Peyer's patch (tissue), 4 donors: ENCODE measurements at regions not wholly inside any gene's neighbourhood (a gene's known extent, or its start where the extent isn't known, plus 50 kb on each side); places are given as distances from the start of the nearest gene placed in this dataset.

Experiments used
- DNase-seq, 3 donors: peaks; one replicate each; pipeline ENCODE4 v3.0.0-alpha.2; 2017 to 2019
- H3K27ac ChIP-seq, 4 donors: fragments of 200-600 bp; sonication (generic); one replicate each; pipeline ENCODE4 v1.5.1; 2016 to 2019
- H3K27me3 ChIP-seq, 2 donors: fragments of 200-600 bp; sonication (generic); one replicate each; pipeline ENCODE4 v1.5.1; 2019
- H3K36me3 ChIP-seq, 3 donors: fragments of 200-600 bp; sonication (generic); one replicate each; pipeline ENCODE4 v1.5.1; 2016 to 2019
- H3K4me1 ChIP-seq, 4 donors: fragments of 200-600 bp; sonication (generic); one replicate each; pipeline ENCODE4 v1.5.1; 2016 to 2019
- H3K4me3 ChIP-seq, 4 donors: fragments of 200-600 bp; sonication (generic); 1 replicate in 3 of 4; 2 replicates in 1 of 4; pipeline ENCODE4 v1.5.1; 2016 to 2019; ENCODE audit warnings: mild to moderate bottlenecking in 1 of 4
- H3K9me3 ChIP-seq, 4 donors: fragments of 200-600 bp; sonication (generic); one replicate each; pipeline ENCODE4 v1.5.1; 2016 to 2019; ENCODE audit warnings: mild to moderate bottlenecking in 1 of 4
- POLR2A ChIP-seq, 2 donors: fragments of 450-650 bp; IDR thresholded peaks; one replicate each; pipeline ENCODE4 v1.5.1; 2017; ENCODE audit warnings: antibody characterized with exemption in 2 of 2, mild to moderate bottlenecking in 2 of 2, moderate library complexity in 2 of 2
- TF ChIP-seq, protein P1 (sequence below), 6 experiments: fragments of 450-650 bp in 4 of 6; fragments of 200-600 bp in 2 of 6; sonication (generic) in 1 of 6; IDR thresholded peaks; one replicate each; pipeline ENCODE4 v1.5.1; 2017 to 2019; ENCODE audit warnings: antibody characterized with exemption in 6 of 6, mild to moderate bottlenecking in 3 of 6, moderate library complexity in 1 of 6

- Histone ChIP-seq H3K4me3 (no peak overlapping the region), H3K27ac (no peak overlapping the region), H3K36me3 (no peaks in the 10 kb centered on the region), H3K27me3 (no peaks in the 10 kb centered on the region), H3K4me1 (no peaks in the 10 kb centered on the region), H3K9me3 (no peaks in the 10 kb centered on the region)
- DNase-seq, result no peak
- TF ChIP-seq, protein P1, sequence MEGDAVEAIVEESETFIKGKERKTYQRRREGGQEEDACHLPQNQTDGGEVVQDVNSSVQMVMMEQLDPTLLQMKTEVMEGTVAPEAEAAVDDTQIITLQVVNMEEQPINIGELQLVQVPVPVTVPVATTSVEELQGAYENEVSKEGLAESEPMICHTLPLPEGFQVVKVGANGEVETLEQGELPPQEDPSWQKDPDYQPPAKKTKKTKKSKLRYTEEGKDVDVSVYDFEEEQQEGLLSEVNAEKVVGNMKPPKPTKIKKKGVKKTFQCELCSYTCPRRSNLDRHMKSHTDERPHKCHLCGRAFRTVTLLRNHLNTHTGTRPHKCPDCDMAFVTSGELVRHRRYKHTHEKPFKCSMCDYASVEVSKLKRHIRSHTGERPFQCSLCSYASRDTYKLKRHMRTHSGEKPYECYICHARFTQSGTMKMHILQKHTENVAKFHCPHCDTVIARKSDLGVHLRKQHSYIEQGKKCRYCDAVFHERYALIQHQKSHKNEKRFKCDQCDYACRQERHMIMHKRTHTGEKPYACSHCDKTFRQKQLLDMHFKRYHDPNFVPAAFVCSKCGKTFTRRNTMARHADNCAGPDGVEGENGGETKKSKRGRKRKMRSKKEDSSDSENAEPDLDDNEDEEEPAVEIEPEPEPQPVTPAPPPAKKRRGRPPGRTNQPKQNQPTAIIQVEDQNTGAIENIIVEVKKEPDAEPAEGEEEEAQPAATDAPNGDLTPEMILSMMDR (IDR thresholded peaks at IDR 0.05), result no peak
- no peak for TF ChIP-seq POLR2A (IDR thresholded peaks at IDR 0.05)
These were observed 128.4 kb downstream of the LINC00237 start for GRCh38 chr20:20977786-20978185.

DNA sequence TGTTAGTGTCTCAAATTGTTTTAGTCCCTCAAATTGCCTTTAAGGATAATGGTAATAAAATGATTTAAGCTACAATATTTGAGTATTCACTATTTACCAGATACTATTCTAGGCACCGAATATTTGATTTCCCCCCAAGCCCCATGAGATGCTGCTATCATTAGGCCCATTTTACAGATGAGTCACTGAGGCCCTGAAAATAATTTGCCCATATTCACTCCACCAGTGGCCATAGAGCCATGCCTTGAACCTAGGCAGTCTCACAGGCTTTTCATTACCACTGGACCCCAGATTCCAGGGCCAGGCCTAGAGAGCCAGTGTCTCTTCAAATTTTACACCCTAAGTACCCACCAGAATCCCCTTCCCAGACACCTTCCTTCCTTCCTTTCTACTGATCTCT, 133.7 kb downstream of the LINC00237 start:
- Histone ChIP-seq H3K27me3 (no peaks in the 10 kb centered on the region), H3K36me3 (no peaks in the 10 kb centered on the region), H3K4me1 (no peaks in the 10 kb centered on the region), H3K4me3 (no peak overlapping the region), H3K9me3 (no peaks in the 10 kb centered on the region), H3K27ac (no peak overlapping the region)
- no peak for DNase-seq
- no peak for TF ChIP-seq POLR2A (IDR thresholded peaks at IDR 0.05)
- TF ChIP-seq, protein P1 (IDR thresholded peaks at IDR 0.05), result no peak

- no peaks in the 10 kb centered on the region for H3K9me3 ChIP-seq
- no peak for TF ChIP-seq POLR2A (IDR thresholded peaks at IDR 0.05)
- TF ChIP-seq, protein P1 (IDR thresholded peaks at IDR 0.05), result no peak
- DNase-seq, result no peak
- no peak overlapping the region for H3K4me3 ChIP-seq
- H3K27ac ChIP-seq, result no peak overlapping the region
- no peaks in the 10 kb centered on the region for H3K27me3 ChIP-seq
- no peaks in the 10 kb centered on the region for H3K4me1 ChIP-seq
- no peaks in the 10 kb centered on the region for H3K36me3 ChIP-seq
These were observed 134.3 kb downstream of the LINC00237 start for GRCh38 chr20:20971810-20972209.

GRCh38 chr20:20970841-20971240, 135.3 kb downstream of the LINC00237 start:
- no peaks in the 10 kb centered on the region for H3K4me1 ChIP-seq
- no peak overlapping the region for H3K4me3 ChIP-seq
- H3K27ac ChIP-seq, result no peak overlapping the region
- no peaks in the 10 kb centered on the region for H3K36me3 ChIP-seq
- DNase-seq, result no peak
- no peaks in the 10 kb centered on the region for H3K27me3 ChIP-seq
- H3K9me3 ChIP-seq, result no peaks in the 10 kb centered on the region
- TF ChIP-seq, protein P1 (IDR thresholded peaks at IDR 0.05), result no peak
- no peak for TF ChIP-seq POLR2A (IDR thresholded peaks at IDR 0.05)

DNA sequence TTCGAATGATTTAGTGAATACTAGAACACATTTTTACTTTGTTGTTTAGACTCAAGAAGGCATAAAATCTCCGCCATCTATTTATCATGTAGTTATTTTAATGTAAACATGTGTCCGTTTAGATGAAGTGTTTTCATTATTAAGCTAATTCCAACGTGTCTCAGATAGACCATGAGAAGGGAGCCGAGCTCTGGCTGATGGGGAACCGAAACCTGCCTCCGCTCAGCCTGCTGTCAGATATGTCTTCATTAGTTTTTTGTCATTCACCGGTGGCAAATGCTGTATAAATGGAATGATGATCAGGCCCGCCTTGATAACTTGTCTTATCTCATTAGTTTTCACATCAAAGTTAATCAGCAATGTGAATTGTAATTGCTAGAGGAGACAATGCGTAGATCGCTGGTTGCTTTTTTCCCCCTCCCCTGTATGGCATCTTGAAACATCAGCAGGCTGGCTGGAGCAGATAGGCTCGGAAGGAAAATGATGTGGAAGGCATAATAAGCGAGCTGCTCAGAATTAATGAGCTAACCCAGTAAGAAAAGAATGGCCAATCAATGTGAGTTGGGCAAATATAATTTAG, 136.4 kb downstream of the LINC00237 start:
- H3K36me3 ChIP-seq, result no peaks in the 10 kb centered on the region

More for the DNA sequence above, 136.4 kb downstream of the LINC00237 start:
- TF ChIP-seq POLR2A (IDR thresholded peaks at IDR 0.05), result no peak
- TF ChIP-seq, protein P1 (IDR thresholded peaks at IDR 0.05), result no peak
- no peak overlapping the region for H3K27ac ChIP-seq
- H3K27me3 ChIP-seq, result no peaks in the 10 kb centered on the region
- no peak for DNase-seq
- no peak overlapping the region for H3K4me3 ChIP-seq
- H3K4me1 ChIP-seq, result no peaks in the 10 kb centered on the region
- H3K9me3 ChIP-seq, result no peaks in the 10 kb centered on the region
